A549 (cell line): ENCODE measurements at regions not wholly inside any gene's neighbourhood (a gene's known extent, or its start where the extent isn't known, plus 50 kb on each side); places are given as distances from the start of the nearest gene placed in this dataset.

Source experiments
- CEBPB ChIP-seq, 2 experiments: fragments of >200 bp in 1 of 2; sonication (Bioruptor Twin) in 1 of 2; formaldehyde crosslinking in 1 of 2; IDR thresholded peaks; 2 replicates each; pipeline ENCODE4 v1.6.1; 2012 to 2016
- CHD2 ChIP-seq: fragments of 150-350 bp; IDR thresholded peaks from 2 replicates; pipeline ENCODE4 v1.6.1; 2014; ENCODE audit warnings: low read length; ENCODE audit not compliant: partially characterized antibody
- CTCF ChIP-seq: fragments of >200 bp; sonication (Bioruptor Twin); formaldehyde crosslinking; IDR thresholded peaks from 3 replicates; pipeline ENCODE4 v1.5.1; 2016
- EHF ChIP-seq: fragments of 250-450 bp; sonication (Bioruptor Pico); IDR thresholded peaks from 2 replicates; pipeline ENCODE4 v1.5.0; 2020; ENCODE audit warnings: mild to moderate bottlenecking
- RAD21 ChIP-seq, 2 experiments: fragments of >200 bp in 1 of 2; sonication (Bioruptor Twin) in 1 of 2; formaldehyde crosslinking in 1 of 2; IDR thresholded peaks in 1 of 2; conservative IDR thresholded peaks in 1 of 2; 2 replicates in 1 of 2; 3 replicates in 1 of 2; pipeline ENCODE4 v1.6.1; 2012 to 2018; ENCODE audit warnings: inconsistent platforms in 1 of 2
- RFX5 ChIP-seq: fragments of 450-650 bp; IDR thresholded peaks from 2 replicates; pipeline ENCODE4 v1.7.1; 2014; ENCODE audit warnings: antibody characterized with exemption, mild to moderate bottlenecking, moderate library complexity
- SMC3 ChIP-seq: fragments of >200 bp; sonication (Bioruptor Twin); formaldehyde crosslinking; IDR thresholded peaks from 3 replicates; pipeline ENCODE4 v1.6.1; 2018; ENCODE audit warnings: inconsistent platforms
- TP53 ChIP-seq: fragments of 250-450 bp; sonication (Bioruptor Pico); IDR thresholded peaks from 2 replicates; pipeline ENCODE4 v1.5.0; 2021; ENCODE audit warnings: mild to moderate bottlenecking, moderate library complexity

GRCh38 chrX:42597481-42597880, 180.5 kb downstream of the PPP1R2C start:
- TF ChIP-seq CTCF = no peak
- TF ChIP-seq CHD2 = no peak
- no peak for TF ChIP-seq RFX5
- no peak for TF ChIP-seq SMC3
- TF ChIP-seq RAD21 (conservative IDR thresholded peaks at IDR 0.05 in 1 of 2, IDR thresholded peaks at IDR 0.05 in 1 of 2) = no peak
- no peak for TF ChIP-seq TP53 (CRISPR knock-in tag)
- no peak for TF ChIP-seq CEBPB (IDR thresholded peaks at IDR 0.05)
- no peak for TF ChIP-seq EHF
